ENCODE measurements at regions not wholly inside any gene's neighbourhood (a gene's known extent, or its start where the extent isn't known, plus 50 kb on each side); places are given as distances from the start of the nearest gene placed in this dataset.
"Not testable (repeated sequence)": the region's sequence is repeated elsewhere in the genome, so short reads cannot be mapped to it uniquely, and the experiment has no call there.

- no peaks in the 10 kb centered on the region for H3K36me3 Mint-ChIP-seq (ENCODE audit: low read depth)
- H3K27ac Mint-ChIP-seq: no peak overlapping the region
- no peaks in the 10 kb centered on the region for H3K27me3 Mint-ChIP-seq
- no peak overlapping the region for H3K4me3 Mint-ChIP-seq
- H3K9me3 Mint-ChIP-seq: peaks cover 32% of the 10 kb centered on the region
- intact Hi-C loops (cut with micrococcal nuclease): no loop called here
- no peaks in the 10 kb centered on the region for H3K4me1 Mint-ChIP-seq (ENCODE audit: low read depth)
Observed at GRCh38 chr5:124007675-124008398, 495.9 kb downstream of the CSNK1G3 start.

GRCh38 chr5:124001036-124001615 lies 489.1 kb downstream of the CSNK1G3 start:
- Mint-ChIP-seq H3K27me3 (no peaks in the 10 kb centered on the region), H3K4me1 (ENCODE audit: low read depth) (no peaks in the 10 kb centered on the region), H3K9me3 (no peaks in the 10 kb centered on the region), H3K27ac (no peak overlapping the region), H3K36me3 (ENCODE audit: low read depth) (no peaks in the 10 kb centered on the region), H3K4me3 (no peak overlapping the region)
- intact Hi-C loops (cut with micrococcal nuclease): no loop called here

- H3K27ac Mint-ChIP-seq: no peak overlapping the region
- intact Hi-C loops (cut with micrococcal nuclease): no loop called here
- no peaks in the 10 kb centered on the region for H3K9me3 Mint-ChIP-seq
- H3K27me3 Mint-ChIP-seq: no peaks in the 10 kb centered on the region
- H3K4me3 Mint-ChIP-seq: no peak overlapping the region
- no peaks in the 10 kb centered on the region for H3K36me3 Mint-ChIP-seq (ENCODE audit: low read depth)
- H3K4me1 Mint-ChIP-seq (ENCODE audit: low read depth): no peaks in the 10 kb centered on the region
Observed at GRCh38 chr5:124000538-124000937, 488.6 kb downstream of the CSNK1G3 start.

GRCh38 chr5:123997462-123998215 lies 485.7 kb downstream of the CSNK1G3 start:
- intact Hi-C loops (cut with micrococcal nuclease): no loop called here
- Mint-ChIP-seq H3K9me3 (no peaks in the 10 kb centered on the region), H3K4me3 (no peak overlapping the region), H3K36me3 (ENCODE audit: low read depth) (no peaks in the 10 kb centered on the region), H3K27me3 (no peaks in the 10 kb centered on the region), H3K27ac (no peak overlapping the region), H3K4me1 (ENCODE audit: low read depth) (no peaks in the 10 kb centered on the region)

- no peaks in the 10 kb centered on the region for H3K4me1 Mint-ChIP-seq (ENCODE audit: low read depth)
- no peak overlapping the region for H3K27ac Mint-ChIP-seq
- no peak overlapping the region for H3K4me3 Mint-ChIP-seq
- intact Hi-C loops (cut with micrococcal nuclease): no loop called here
- H3K36me3 Mint-ChIP-seq (ENCODE audit: low read depth): no peaks in the 10 kb centered on the region
- no peaks in the 10 kb centered on the region for H3K27me3 Mint-ChIP-seq
- H3K9me3 Mint-ChIP-seq: no peaks in the 10 kb centered on the region
Observed at GRCh38 chr5:123997064-123997461, 485.1 kb downstream of the CSNK1G3 start.

GRCh38 chr5:123992641-123993040 lies 480.7 kb downstream of the CSNK1G3 start:
- Mint-ChIP-seq H3K36me3 (ENCODE audit: low read depth) (no peaks in the 10 kb centered on the region), H3K27me3 (no peaks in the 10 kb centered on the region), H3K4me3 (no peak overlapping the region), H3K9me3 (peaks cover 16% of the 10 kb centered on the region), H3K27ac (no peak overlapping the region), H3K4me1 (ENCODE audit: low read depth) (no peaks in the 10 kb centered on the region)
- intact Hi-C loops (cut with micrococcal nuclease): no loop called here

GRCh38 chr5:123987956-123988355 lies 476.0 kb downstream of the CSNK1G3 start:
- Mint-ChIP-seq H3K4me1 (ENCODE audit: low read depth) (no peaks in the 10 kb centered on the region), H3K27me3 (no peaks in the 10 kb centered on the region), H3K27ac (no peak overlapping the region), H3K36me3 (ENCODE audit: low read depth) (no peaks in the 10 kb centered on the region), H3K9me3 (peaks cover 61% of the 10 kb centered on the region), H3K4me3 (no peak overlapping the region)
- intact Hi-C loops (cut with micrococcal nuclease): no loop called here

GRCh38 chr5:123976379-123977033 lies 464.5 kb downstream of the CSNK1G3 start:
- Mint-ChIP-seq H3K4me3 (no peak overlapping the region), H3K9me3 (peaks cover 34% of the 10 kb centered on the region), H3K36me3 (ENCODE audit: low read depth) (no peaks in the 10 kb centered on the region), H3K27me3 (no peaks in the 10 kb centered on the region), H3K4me1 (ENCODE audit: low read depth) (no peaks in the 10 kb centered on the region), H3K27ac (no peak overlapping the region)
- intact Hi-C loops (cut with micrococcal nuclease): no loop called here

GRCh38 chr5:123975521-123975920 lies 463.5 kb downstream of the CSNK1G3 start:
- intact Hi-C loops (cut with micrococcal nuclease); H3K4me3 Mint-ChIP-seq; H3K36me3 Mint-ChIP-seq (ENCODE audit: low read depth); H3K27ac Mint-ChIP-seq; H3K4me1 Mint-ChIP-seq (ENCODE audit: low read depth); H3K27me3 Mint-ChIP-seq: not testable (repeated sequence)
- peaks cover 44% of the 10 kb centered on the region for H3K9me3 Mint-ChIP-seq

- H3K9me3 Mint-ChIP-seq: peaks cover 26% of the 10 kb centered on the region
- no peaks in the 10 kb centered on the region for H3K27me3 Mint-ChIP-seq
- H3K27ac Mint-ChIP-seq: no peak overlapping the region
- H3K4me1 Mint-ChIP-seq (ENCODE audit: low read depth): no peaks in the 10 kb centered on the region
- H3K4me3 Mint-ChIP-seq: no peak overlapping the region
- intact Hi-C loops (cut with micrococcal nuclease): no loop called here
- H3K36me3 Mint-ChIP-seq (ENCODE audit: low read depth): no peaks in the 10 kb centered on the region
Observed at GRCh38 chr5:123966781-123967180, 454.8 kb downstream of the CSNK1G3 start.

- H3K4me1 Mint-ChIP-seq (ENCODE audit: low read depth): no peaks in the 10 kb centered on the region
- peaks cover 23% of the 10 kb centered on the region for H3K9me3 Mint-ChIP-seq
- no peak overlapping the region for H3K4me3 Mint-ChIP-seq
- no peak overlapping the region for H3K27ac Mint-ChIP-seq
- H3K27me3 Mint-ChIP-seq: no peaks in the 10 kb centered on the region
- intact Hi-C loops (cut with micrococcal nuclease): no loop called here
- no peaks in the 10 kb centered on the region for H3K36me3 Mint-ChIP-seq (ENCODE audit: low read depth)
Observed at GRCh38 chr5:123965626-123966025, 453.6 kb downstream of the CSNK1G3 start.

- no peaks in the 10 kb centered on the region for H3K36me3 Mint-ChIP-seq (ENCODE audit: low read depth)
- H3K27ac Mint-ChIP-seq: no peak overlapping the region
- H3K27me3 Mint-ChIP-seq: no peaks in the 10 kb centered on the region
- intact Hi-C loops (cut with micrococcal nuclease): no loop called here
- no peak overlapping the region for H3K4me3 Mint-ChIP-seq
- H3K4me1 Mint-ChIP-seq (ENCODE audit: low read depth): no peaks in the 10 kb centered on the region
- peaks cover 18% of the 10 kb centered on the region for H3K9me3 Mint-ChIP-seq
Observed at GRCh38 chr5:123964884-123965283, 452.9 kb downstream of the CSNK1G3 start.

- H3K4me3 Mint-ChIP-seq: no peak overlapping the region
- peaks cover 27% of the 10 kb centered on the region for H3K9me3 Mint-ChIP-seq
- intact Hi-C loops (cut with micrococcal nuclease): no loop called here
- no peak overlapping the region for H3K27ac Mint-ChIP-seq
- no peaks in the 10 kb centered on the region for H3K27me3 Mint-ChIP-seq
- H3K36me3 Mint-ChIP-seq (ENCODE audit: low read depth): no peaks in the 10 kb centered on the region
- no peaks in the 10 kb centered on the region for H3K4me1 Mint-ChIP-seq (ENCODE audit: low read depth)
Observed at GRCh38 chr5:123960526-123960925, 448.5 kb downstream of the CSNK1G3 start.

- Mint-ChIP-seq H3K36me3 (ENCODE audit: low read depth) (no peaks in the 10 kb centered on the region), H3K9me3 (peaks cover 28% of the 10 kb centered on the region), H3K27ac (no peak overlapping the region), H3K27me3 (no peaks in the 10 kb centered on the region), H3K4me1 (ENCODE audit: low read depth) (no peaks in the 10 kb centered on the region), H3K4me3 (no peak overlapping the region)
- intact Hi-C loops (cut with micrococcal nuclease): no loop called here
Observed at GRCh38 chr5:123951582-123951977, 439.6 kb downstream of the CSNK1G3 start.
